Non-pigmented ciliary epithelial cell (primary cell): ENCODE measurements at regions not wholly inside any gene's neighbourhood (a gene's known extent, or its start where the extent isn't known, plus 50 kb on each side); places are given as distances from the start of the nearest gene placed in this dataset.

Experiments used
- DNase-seq: peaks from one replicate; pipeline ENCODE4 v3.0.0-alpha.2; 2010; ENCODE audit warnings: low read depth

DNA sequence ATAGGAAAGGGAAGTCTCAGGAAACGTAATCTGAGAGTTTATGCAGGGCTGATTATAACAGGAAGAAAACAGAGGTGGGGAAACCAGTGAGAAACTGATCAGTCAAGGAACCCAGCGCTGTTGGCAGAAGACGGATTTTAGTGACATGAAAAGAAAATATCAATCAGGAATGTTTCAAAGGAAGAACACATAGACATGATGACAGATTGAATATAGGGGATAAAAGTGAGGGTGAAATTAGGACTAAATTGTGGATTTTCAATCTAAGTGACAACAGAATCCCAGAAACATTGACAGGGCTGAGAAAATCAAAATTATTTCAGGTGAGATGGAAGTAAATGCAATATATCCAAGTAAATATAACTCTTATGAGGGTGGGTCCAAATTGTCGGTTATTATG lies 199.8 kb upstream of the CCDC150 start:
- DNase-seq, result no peak

DNA sequence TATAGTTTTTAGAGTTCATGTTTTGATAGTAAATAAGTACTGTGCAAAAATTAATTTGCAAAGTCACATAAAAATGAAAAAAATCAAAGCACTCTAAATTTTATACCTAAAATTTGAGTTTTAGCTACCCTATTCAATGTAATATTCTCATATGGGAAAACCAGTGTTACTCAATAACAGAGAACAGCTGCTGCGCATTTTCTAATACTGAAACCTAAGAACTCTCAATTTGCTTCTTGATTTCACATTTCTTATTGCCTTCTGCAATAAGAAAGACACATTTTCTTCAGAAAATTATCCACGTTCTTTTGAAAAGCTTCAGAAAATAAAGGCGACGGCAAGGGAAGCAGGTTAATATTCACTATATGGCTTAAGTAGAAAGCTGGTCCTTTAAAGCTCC lies 199.1 kb upstream of the CCDC150 start:
- DNase-seq, result no peak

DNA sequence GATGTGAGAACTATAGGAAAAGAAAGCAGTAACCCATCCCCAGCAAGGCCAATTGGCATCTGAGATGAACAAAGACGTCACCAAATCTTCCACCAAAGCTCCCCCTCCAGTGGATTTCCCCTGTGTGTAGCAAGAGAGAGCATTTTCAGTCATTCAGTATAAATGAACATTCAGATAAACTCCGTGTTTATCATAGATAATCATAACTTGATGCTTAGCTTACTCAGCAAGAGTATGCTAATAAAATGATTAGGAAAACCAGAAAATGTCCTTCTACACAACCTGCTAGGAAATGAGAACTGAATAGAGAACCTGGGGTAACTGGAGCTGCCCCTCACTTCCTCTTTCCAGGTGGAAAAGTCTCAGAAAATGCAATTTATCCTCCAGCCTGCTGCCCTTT lies 198.0 kb upstream of the CCDC150 start:
- no peak for DNase-seq

DNA sequence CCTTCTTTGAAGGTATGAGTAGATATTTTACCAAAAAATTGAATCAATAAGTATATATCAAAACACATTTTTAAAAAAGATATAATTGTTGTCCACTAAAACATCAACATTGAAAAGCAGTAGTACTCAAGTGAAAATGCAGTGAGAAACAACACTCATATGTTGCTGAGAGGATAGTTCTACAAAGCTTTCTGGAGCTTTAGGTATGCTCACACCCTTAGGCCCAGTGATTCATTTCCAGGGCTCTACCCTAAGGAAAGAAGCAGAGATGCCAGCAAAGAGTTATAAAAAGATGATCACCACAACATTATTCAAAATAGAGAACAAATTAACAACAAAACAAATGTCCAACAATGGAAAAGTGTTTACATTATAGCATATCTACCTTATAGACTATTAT lies 197.3 kb upstream of the CCDC150 start:
- DNase-seq, result no peak

DNA sequence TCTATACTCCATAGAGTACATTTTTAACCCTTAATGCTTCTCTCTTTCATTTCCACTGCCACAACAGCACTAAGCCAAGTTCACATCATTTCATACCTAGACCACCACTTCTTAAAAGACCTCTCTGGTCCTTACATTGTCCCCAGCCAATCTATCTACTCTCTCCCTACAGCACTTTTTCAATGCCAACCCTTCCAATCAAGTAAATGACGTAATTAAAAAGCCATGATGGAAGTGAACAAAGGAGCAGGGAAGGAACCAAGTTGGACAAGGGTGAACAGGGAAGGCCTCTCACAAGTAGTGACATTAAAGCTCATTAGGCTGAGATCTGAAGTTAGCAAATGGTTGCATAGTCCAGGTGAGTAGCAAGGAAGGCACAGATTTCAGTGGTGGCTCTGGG lies 195.1 kb upstream of the CCDC150 start:
- no peak for DNase-seq

DNA sequence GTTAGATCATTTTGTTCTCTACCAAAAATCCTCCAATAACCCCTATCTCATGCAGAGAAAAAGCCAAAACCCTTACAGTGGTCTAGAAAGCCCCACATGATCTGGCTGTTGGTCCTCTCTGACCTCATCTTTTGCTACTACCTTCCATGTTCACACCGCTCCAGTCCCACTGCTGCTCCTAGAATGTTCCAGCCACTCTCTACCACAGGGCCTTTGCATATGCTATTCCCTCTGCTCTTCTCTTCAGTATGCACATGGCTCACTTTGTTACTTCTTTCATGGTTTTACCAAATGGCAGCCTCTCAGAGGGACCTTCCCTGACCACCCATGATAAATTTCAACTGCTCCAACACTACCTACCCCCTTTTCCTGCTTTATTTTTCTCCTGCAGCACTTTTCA lies 193.5 kb upstream of the CCDC150 start:
- DNase-seq, result no peak

DNA sequence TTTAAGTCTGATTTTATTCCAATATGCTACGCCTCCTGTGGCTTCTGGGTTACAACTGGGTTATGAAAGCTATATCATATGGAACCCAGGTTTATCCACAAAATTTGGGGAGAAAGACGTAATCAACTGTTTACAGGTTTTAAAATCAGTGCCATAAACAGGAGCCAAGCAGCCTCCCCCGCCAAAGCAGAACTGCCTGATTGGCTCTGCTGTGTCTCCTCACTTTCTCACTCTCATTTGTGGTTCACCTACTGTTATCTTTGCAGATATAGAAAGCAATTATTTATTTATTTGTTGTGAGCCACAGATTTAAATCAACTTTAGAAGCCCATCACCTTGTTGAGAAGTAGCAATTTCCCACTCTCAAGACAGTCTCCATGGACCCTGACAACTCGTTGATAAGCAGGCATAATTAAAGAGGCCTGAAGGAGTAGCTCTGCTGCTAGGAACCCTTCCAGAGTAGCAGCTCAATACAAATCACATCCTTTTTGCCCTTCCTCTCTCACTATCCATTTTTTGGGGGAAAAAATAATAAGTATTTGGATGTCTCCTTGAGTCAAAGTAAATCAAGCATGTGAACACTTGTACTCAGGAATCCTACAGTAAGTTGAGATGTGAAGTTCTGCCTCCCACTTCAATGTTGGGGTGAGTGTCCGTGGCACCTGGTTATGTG lies 191.0 kb upstream of the CCDC150 start:
- no peak for DNase-seq

DNA sequence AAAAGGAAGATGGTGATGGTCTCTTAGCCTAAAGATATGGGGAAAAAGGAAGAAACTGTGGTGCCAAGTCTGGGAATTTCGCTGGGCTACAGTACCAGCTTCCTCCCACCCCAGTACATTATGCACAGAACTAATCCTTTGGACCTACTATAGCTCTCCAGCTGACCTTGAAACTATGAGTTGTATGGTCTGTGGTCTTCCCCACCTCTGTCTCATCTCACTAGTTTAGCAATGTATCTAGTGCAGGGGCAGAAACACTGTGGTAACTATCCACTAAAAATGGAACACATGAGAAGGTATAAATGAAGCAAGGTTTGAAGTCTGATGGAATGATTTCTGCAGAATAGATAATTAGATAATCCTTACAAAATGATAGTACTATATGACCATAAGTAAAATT lies 190.4 kb upstream of the CCDC150 start:
- no peak for DNase-seq

DNA sequence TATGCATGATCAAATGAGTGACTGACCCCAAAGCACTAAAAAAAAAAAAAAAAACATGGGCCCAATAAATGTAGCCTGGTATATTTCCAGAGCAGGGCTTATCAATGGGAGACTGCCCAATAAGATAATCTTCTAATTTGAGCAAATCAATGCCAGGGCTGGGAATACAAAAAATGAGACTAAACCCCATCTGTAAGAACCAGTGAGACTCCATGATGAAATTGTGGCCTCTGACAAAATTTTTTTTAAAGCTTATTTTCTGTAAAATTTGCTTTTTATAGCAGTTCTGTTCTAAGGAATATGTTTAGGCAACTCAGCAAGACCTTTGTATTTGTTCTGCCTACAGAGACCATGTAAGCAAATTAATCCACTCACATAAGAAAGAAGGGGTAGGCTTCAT lies 186.8 kb upstream of the CCDC150 start:
- DNase-seq, result no peak

DNA sequence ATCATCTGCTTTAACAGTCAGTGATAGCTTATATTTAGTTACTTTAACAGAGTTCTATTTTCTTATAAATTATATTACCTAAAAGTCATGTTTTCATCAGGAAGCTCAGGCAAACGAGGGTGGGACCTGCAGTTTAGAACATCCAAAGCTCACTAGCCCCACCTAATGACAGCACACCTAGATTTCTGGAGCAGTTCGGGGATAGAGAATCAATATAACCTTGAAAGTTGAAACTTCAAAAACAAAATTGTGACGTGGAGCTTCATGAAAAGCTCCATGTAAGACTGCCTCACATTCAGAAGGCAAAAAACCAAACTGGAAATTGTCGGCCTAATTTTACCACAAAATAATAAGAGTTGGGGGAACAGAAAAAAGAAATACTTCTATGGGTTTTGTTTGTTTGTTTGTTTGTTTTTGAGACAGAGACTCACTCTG lies 185.9 kb upstream of the CCDC150 start:
- peak; percentile 20 for DNase-seq

DNA sequence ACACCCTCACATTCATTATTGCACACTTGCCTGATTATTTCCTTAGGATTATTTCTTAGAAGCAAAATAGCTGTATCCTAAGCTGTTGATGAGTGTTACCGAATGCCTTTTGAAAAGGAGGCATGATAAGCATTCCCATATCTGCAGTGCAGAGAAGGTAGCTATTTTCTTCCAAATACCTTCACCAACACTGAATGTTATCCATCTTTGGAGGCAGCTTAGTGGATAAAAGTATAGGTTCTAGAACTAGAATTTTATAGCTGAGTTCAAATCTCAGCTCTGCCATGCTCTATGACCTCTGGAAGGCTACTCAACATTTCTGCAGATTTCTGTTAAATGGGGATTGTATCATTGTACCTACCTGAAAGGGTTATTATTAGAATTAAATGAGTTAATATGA lies 185.0 kb upstream of the CCDC150 start:
- DNase-seq, result no peak

DNA sequence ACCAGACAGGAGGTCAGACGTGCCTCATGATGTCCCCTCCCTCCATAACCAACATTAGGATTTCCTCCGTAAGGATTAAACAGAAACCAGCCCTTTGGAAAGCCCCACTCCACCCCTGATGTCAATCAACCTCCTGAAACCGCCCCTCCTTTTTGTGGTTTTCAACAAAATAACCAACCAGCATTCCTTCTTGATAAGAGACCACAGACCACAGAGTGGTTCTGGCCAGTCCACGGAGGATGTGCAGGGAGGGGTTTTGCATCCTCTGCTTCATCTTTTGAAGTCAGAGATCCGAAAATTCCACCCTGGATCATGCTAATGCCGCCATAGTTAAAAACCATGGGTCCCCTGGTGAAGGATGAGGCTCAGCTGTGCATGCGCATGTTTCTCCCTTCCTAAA lies 180.0 kb upstream of the CCDC150 start:
- DNase-seq, result peak; percentile 51

DNA sequence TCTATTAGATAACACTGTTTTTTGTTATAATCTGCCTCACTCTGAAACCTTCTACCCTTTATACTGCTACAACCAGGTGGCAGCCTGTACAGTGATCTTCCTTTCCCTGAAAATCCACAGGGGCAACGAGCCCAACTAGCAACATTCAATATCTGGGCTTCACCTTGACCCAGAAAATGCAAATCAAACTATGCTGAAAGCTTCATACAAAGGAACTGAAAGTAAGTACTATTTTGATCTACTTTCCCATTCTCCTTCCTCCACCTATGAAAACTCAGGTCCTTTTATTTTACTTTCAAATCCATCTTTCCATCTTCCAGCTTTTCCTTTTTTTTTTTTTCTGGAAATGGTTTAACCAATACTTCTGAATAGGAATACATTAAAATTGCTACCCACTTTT lies 175.8 kb upstream of the CCDC150 start:
- DNase-seq, result no peak

DNA sequence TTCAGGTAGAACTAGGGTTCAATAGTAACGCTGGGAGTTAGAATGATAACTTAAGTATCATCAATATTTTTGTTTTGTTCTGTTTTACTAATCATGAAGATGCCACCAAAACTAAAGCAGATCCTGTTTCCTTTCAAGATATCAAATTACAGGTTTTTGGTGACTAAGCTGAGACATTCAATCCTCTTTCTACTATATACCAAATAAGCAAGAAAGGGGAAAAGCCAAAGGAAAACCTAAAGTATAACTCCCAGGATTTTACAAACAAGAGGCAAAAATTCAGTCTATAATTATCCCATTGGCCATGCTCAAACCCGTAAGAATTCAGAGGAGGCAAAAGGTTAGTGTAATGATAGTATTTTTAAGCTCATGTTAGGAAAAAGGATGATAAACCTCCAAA lies 175.2 kb upstream of the CCDC150 start:
- DNase-seq, result no peak

DNA sequence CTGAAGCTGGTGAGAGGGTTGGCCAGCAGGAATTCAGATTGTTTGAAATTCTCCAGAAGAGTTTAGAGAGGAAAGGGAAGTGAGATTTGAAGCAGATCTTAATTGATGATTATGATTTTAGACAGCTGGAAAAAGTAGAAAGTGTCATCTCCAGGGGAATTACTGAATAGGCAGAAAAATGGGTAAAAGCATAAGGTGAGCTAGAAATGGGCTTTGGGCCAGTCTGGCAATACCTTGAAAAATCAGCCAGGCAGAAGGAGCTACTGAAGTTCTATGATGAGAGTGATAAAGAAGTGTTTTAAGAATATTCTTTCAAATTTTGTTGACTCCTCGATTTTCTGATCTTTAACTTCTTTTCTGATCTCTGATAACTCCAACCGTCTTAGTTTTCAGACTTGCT lies 172.9 kb upstream of the CCDC150 start:
- no peak for DNase-seq

DNA sequence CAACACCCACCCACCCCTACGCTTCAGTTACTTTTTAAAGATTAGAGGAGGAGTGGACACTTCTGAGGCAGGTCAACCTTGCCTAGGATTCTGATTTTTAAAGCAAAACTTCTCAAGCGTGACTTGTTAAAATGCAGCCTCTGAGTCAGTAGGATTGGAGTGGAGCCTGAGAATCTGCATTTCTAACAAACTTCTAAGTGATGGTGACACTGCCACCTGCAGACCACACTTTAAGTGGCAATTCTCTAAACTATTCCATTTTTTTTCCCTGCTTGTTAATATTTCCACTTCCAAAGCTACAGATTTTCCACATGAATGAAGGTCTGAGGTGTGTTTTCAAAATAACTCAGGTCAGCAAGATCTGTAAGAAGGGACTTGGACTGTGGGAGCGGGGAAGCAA lies 171.1 kb upstream of the CCDC150 start:
- no peak for DNase-seq

DNA sequence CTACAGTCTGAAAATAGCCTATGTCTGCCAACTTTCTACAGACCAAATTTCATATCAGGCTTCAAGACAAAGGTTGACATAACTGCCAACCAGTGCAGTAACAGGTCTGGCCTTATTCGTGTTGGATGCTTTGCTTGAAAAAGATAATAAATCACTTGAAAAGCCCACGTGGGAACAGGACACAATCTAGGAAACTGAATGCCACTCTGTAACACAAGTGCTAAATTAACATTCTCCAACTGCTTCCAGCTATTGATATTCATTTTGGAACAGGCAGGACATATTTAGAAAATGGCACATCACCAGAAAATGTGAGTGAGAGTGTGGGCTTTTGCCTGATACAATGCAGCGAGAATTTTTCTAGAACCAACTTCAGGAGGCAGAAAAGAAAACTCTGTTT lies 165.9 kb upstream of the CCDC150 start:
- DNase-seq, result no peak

DNA sequence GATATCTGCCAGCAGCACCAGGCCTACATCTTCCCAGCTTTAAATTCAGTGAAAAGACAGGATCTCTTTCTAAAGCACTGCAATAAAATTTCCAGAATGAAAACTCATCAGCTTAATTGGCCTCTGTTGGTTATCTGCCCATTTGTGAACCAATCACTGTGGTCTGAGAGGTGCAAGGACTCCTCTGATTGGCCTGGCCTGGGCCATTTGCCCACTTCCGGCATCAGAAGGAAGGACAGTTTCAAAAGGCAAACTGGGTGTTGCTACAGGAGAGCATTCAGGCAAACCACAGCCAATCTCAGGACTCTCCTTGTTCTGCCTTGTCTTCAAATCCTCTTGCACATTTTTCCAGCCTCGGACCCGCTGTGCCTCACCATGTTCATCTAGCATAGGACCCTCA lies 163.9 kb upstream of the CCDC150 start:
- no peak for DNase-seq

DNA sequence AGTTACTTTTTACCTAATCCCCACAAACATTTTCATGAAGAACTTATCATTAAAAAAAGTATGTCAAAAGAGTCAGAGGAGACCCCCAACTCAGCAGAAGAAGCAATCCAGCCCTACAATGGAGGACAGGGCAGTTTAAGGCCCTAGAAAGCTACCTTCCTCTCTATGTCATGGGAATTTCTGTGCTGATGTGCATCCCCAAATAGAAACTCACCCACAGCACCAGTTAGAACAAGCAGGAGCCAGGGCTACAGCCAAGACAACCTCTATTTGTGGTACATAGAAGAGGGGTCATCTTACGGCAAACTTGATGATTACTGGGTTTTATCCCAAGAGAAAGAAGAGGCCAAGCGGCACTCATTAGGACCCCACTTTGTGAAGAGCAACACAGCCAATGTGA lies 160.9 kb upstream of the CCDC150 start:
- no peak for DNase-seq

DNA sequence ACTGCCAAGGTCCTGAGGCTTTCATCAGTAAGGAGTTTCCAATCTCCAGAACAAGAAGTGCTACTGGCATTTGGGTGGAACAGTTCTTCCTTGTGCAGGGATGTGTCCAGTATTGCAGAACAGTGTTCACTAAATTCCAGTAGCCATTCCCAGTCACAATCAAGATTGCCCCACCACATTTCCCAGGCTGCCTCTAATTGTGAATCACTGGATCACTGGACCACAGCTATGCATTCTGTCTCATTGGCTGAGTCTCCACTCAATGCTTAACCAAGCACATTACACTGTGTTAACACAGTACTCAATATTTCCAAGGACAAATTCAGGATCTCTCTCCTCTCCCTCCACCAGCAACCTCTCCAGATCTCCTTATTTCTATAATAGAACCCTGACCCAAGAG lies 160.2 kb upstream of the CCDC150 start:
- peak; percentile 68 for DNase-seq

DNA sequence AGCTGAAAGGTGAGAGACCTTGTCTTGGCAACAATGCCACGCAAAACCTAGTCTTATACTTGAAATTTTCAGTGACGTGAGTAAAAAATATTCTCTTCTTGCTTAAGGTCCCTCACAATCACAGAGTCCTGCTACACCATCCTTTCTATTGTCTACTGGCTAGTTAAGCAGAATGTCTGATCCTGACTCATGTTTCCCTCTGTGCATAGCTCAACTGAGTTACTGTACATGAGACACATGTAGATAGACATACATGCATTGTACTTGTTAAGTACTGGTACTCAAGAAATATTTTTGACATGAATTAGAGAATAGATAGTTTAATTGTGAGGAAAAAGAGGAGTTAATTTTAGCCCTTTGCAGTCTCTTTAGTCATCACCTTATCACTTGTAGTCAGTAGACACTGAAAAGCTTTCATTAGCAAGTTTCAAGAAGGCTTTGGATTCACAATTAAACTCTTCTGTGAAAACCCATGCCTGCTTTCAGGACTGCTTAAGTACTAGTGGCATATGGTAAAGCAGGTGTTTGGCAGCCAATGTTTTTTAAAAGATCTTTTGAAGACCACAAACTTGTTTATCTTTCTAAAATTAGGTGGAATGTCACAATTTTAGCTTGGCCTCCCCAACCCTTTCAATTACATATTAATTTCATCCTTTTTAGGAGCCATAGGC lies 158.7 kb upstream of the CCDC150 start:
- no peak for DNase-seq

DNA sequence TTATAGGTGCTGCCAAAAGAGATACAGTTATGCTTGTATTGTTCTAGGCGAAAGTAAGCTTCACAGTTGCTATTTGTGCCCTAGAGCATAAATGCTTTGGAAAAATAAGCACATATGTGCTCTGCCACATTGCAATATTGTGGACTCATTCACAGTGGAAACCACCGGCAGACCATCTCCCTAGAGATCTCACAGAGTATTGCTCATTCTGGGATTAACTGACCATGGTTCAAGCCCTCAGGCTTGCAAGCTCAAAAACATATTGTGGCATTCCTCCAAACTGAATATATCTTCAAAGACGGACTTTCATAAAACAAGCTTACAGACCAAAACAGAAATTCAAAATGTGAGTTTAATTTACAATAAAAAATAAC lies 158.2 kb upstream of the CCDC150 start:
- peak; percentile 81 for DNase-seq

DNA sequence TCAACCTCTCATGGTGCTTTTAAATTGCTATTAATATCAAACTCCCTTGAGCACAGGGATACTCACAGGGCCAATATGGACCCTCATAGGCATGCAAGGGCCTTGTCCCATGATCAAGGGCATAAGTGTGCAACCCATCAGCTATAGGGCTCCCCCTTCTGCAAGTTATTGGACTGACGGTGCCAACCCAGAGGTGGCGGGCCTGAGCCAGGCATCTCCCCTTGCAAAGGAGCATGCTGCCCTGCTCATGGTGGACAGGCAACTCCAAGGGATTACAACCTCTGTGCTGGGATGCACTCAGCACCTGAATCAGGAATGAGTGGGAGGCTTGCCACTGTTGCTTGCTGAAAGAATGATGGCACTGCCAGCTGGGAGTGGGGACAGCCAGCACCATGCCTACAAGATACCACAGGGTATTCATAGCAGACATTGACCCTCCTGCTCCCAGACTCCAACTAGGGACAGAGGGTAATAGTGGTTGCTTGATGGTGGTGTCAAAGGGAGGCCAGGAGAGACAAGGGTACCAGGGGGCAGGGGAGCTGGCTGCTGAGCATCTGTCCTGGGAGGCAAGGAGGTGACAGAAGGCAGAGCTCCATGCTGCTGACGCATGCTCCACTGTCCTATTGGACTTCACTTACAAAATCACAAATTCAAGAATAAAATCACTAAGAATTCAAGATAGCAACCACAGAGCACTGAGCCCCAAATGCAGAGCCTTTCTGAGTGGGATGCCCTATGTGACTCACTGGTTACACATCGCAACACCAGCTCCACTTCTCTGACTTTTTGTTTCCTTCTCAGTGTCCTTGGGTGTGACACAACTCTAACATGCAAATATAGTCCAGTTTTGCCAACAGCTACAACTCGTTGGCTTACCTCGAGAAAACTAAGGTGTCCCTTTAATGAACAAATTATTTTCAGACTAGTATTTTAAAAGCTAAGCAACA lies 157.1 kb upstream of the CCDC150 start:
- peak; percentile 19 for DNase-seq
